VCaP (cell line): ENCODE measurements at regions not wholly inside any gene's neighbourhood (a gene's known extent, or its start where the extent isn't known, plus 50 kb on each side); places are given as distances from the start of the nearest gene placed in this dataset.
"Not testable (repeated sequence)": the region's sequence is repeated elsewhere in the genome, so short reads cannot be mapped to it uniquely, and the experiment has no call there.

Source experiments
- H3K27ac ChIP-seq: fragments of 450-650 bp; 2 replicates; pipeline ENCODE4 v1.5.1; 2017
- CTCF ChIP-seq: fragments of 450-650 bp; conservative IDR thresholded peaks from 2 replicates; pipeline ENCODE4 v1.5.1; 2017; ENCODE audit warnings: mild to moderate bottlenecking, moderate library complexity

- no peak for TF ChIP-seq CTCF
- H3K27ac ChIP-seq: peak overlapping the region; percentile 42
Measured at GRCh38 chr15:34642247-34642646, 58.8 kb upstream of the GOLGA8B start.

DNA sequence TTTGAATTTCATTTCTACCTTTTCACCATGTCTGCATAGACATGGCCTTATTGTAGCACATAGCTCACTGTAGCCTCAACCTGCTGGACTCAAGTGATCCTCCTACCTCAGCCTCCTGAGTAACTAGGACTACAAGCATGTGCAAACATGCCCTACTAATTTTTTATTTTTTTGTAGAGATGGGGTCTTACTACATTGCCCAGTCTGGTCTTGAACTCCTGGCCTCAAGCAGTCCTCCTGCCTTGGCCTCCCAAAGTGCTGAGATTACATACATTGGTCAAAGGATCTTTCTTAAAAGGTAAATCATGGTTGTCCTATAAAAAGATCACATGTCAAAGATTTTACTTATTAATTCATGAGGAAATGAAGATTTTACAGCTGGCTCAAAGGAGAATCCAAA, 57.2 kb upstream of the GOLGA8B start:
- no peak overlapping the region for H3K27ac ChIP-seq
- TF ChIP-seq CTCF: no peak

DNA sequence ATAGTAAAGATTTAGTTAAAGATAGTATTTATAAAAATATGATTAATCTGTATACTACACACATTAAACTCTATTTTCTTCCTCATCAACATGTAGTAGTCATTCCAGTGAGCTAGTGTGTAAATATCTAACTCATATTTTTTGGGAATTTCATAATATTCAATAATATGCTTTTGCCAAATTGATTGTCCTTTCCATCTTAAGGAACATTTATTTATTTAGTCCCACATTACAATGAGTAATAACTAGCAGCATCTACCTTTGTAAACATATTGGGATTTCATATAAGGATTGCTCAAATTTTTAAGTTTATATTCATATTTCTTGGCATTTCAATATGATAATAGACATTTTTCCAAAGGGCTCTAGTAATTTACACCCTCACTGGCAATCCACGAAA, 53.9 kb upstream of the GOLGA8B start:
- TF ChIP-seq CTCF: no peak

DNA sequence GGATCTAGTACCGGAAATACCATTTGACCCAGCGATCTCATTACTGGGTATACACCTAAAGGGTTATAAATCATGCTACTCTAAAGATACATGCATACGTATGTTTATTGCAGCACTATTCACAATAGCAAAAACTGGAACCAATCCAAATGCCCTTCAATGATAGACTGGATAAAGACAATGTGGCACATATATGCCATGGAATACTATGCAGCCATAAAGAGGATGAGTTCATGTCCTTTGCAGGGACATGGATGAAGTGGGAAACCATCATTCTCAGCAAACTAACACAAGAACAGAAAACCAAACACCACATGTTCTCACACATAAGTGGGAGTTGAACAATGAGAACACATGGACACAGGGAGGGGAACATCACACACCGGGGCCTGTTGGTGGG, 50.2 kb upstream of the GOLGA8B start:
- not testable (repeated sequence) for H3K27ac ChIP-seq

More for the DNA sequence above, 53.9 kb upstream of the GOLGA8B start:
- no peak overlapping the region for H3K27ac ChIP-seq
